NCI-H1930 (cell line): ENCODE measurements at regions not wholly inside any gene's neighbourhood (a gene's known extent, or its start where the extent isn't known, plus 50 kb on each side); places are given as distances from the start of the nearest gene placed in this dataset.
"Not testable (repeated sequence)": the region's sequence is repeated elsewhere in the genome, so short reads cannot be mapped to it uniquely, and the experiment has no call there.

Experiments
- DNase-seq, 2 experiments: peaks; one replicate each; lab custom pipeline; 2025; lab: John Stamatoyannopoulos, UW

DNA sequence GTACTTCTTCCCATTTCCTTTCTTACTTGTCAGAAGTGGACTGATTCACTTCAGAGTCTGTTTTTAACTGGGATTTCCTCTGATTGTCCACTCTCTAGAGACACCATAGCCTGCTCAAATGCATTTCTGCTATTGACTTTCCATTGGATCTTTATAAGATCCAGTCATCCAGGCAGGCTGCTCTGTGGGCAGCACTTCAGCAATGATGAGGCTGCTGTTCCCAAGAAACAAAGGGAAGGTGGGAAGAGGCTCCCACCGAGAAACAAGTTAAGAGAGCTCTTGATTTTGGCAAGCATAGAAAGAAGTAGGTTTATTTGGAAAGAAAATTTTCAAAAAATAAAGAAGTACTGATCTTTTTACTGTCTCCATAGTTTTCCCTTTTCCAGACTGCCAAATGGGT, 125.8 kb upstream of the STARD13 start:
- no peak for DNase-seq

DNA sequence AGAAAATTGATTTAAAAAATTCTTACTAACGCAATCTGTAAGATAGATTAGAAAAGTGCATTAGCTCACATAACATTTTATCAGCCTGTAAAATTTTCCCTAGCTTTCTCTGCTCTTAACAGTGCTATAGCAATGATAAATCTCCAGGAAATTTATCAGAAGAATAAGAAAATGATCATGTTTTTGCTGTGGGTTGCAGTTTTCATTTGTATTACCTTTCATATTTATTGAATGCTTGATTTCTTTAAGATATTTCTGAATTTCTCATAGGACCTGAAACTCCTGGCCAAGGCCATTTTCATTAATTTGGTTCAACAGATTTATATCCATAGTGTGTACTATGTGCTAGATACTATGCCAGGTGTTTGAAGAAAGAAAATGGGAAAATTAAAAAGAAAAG, 130.3 kb upstream of the STARD13 start:
- DNase-seq, result no peak

DNA sequence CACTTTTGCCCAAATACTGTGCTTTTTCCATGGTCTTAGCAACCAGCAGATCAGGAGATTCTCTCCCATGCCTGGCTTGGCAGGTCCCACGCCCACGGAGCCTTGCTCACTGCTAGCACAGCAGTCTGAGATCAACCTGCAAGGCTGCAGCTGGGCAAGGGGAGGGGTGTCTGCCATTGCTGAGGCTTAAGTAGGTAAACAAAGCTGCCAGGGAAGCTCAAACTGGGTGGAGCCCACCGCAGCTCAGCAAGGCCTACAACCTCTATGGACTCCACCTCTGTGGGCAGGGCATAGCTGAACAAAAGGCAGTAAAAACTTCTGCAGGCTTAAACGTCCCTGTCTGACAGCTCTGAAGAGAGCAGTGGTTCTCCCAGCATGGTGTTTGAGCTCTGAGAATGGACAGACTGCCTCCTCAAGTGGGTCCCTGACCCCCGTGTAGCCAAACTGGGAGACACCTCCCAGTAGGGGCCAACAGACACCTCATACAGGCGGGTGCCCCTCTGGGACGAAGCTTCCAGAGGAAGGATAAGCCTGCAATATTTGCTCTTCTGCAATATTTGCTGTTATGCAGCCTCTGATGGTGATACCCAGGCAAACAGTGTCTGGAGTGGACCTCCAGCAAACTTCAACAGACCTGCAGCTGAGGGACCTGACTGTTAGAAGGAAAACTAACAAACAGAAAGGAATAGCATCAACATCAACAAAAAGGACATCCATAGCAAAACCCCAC, 132.8 kb upstream of the STARD13 start:
- DNase-seq, result not testable (repeated sequence)

DNA sequence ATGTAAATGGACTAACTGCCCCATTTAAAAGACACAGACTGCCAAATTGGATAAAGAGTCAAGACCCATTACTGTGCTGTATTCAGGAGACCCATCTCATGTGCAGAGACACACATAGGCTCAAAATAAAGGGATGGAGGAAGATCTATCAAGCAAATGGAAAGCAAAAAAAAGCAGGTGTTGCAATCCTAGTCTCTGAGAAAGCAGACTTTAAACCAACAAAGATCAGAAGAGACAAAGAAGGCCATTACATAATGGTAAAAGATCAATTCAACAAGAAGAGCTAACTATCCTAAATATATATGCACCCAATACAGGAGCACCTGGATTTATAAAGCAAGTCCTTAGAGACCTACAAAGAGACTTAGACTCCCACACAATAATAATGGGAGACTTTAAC, 134.6 kb upstream of the STARD13 start:
- not testable (repeated sequence) for DNase-seq

DNA sequence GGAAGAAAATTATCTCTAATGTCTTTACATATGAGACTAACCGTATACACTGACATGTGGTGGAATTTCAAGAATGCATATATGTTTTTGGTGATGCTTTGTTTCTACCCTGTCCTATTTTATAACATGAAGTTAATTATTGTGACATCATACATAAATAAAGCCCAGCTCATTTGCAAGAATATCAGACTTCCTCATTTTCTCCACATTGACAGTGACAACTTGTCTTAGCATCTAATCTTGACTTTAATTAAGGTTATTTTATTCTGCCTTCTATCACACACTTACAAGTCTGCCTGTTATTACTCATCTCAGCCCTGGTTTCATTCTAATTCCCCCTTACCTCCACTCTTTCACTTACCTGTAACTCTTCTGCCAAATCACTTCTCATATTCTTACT, 140.6 kb upstream of the STARD13 start:
- no peak for DNase-seq

DNA sequence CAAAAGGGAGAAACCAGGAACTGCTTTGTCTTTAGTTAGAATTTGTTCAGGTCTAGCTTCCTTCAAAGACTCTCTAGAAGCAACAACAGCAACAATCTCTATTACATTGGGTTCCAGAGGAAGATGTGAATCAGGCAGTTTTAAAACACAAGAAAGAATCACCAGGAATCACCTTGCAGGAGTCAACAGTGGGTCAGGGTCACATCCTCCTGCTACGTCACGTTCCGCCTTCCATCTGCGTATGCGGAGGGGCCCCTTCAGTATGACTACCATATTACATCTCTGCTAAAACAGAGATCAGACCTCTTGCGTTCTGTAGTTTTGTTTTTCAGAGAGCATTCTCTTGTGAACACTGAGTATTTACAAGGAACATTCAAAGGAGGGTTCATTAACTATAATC, 147.8 kb upstream of the STARD13 start:
- DNase-seq, result no peak

DNA sequence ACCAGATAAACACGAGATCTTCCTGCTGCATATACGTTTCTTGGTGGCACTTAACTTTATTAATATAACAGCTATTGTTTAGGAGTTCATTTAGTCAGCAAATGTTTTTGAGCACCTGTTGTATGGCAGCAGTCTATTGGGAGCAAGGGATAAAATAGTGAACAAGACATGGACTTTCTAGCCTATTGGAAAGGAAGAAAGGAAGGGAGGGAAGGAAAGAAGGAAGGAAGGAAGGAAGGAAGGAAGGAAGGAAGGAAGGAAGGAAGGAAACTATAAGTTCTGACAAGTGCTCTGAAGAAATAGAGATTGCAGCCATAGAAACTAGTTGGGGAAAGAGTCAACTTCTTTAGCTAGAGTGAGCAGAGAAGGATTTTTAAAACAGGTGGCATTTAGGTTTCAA, 149.1 kb upstream of the STARD13 start:
- DNase-seq, result no peak

DNA sequence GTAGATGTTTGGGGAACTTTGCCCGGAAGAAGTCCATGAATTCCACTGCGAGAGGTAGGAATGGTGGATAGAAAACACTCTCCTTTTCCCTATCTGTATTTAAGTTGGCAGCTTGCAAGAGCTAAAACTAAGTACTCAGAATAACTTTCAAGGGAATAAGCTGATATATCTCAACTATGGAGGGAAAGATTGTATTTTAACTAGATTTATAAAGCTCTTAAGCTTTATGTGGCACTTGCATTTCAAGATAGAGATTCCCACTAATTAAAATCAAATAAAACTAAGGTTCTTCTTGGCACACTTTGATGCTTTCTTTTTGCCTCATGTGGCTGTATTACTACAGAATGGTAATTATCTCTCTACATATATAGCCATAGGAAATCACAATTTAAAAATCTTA, 149.7 kb upstream of the STARD13 start:
- DNase-seq, result no peak

DNA sequence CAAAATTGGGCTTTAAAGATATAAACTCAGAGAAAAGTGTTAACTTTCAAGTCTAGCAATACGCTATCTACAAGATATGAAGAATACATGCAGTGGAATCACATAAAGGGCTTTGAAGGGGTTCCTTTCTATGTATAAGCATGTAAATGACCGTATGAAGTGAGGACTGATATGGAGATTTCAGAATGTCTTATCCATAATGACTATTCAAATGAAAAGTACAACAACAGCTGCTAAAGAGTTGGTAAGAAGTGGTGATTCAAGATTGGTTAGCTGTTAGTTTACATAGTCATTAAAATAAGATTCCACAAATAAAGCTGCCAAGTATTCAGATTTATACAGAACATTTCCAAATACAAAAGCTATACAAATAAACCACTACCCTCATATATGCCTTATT, 153.4 kb upstream of the STARD13 start:
- DNase-seq, result no peak

DNA sequence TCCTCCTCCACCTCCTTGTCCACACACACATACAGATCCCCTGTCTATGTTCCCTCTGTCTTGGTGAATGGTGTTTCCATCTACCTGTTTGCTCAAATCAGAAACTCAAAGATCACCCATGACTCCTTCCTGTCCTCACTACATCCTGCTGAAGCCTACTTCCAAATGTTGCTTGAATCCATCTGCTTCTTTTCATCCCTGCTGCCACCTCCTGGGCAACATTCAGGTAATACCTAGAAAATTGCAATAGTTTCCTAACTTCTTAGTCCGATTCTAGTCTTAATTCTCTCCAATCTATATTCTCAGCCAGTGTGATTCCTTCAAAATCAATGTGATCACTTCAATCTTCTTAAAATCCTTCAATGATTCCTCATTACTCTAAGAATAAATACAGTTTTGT, 155.5 kb upstream of the STARD13 start:
- DNase-seq, result no peak

DNA sequence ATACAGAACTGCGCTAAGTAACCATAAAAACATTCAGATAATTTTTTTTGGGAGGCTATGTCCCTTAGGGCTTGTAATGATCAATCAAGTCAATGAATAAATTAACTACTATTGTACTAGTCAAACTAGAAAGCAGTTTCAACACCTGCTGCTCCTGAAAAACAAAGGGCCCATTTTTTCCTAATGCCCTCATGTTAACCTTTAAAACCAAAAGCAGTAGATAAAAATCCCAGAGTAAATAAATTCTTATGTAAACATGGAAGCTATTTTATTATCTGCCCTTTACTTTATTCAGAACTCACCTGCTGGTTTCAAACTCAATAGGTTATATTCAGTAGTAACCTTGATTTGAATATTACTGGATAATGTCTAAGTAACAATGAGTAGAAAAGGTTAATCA, 159.5 kb upstream of the STARD13 start:
- DNase-seq, result no peak

DNA sequence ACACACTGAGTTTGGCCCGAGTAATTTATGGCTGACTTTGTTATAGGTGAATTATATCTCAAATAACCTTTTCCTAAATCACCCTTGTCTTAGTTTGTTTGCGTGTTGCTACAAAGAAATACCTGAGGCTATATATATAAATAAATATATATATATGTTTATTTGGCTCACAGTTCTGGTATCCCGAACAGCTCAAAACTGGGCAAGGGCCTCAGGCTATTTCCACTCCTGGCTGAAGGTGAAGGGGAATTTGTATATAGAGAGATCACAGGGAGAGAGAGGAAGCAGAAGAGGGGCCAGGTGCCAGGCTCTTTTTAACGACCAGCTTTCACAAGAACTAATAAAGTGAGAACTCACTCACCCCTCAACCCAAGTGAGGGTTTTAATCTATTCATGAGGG, 159.9 kb upstream of the STARD13 start:
- DNase-seq, result no peak

DNA sequence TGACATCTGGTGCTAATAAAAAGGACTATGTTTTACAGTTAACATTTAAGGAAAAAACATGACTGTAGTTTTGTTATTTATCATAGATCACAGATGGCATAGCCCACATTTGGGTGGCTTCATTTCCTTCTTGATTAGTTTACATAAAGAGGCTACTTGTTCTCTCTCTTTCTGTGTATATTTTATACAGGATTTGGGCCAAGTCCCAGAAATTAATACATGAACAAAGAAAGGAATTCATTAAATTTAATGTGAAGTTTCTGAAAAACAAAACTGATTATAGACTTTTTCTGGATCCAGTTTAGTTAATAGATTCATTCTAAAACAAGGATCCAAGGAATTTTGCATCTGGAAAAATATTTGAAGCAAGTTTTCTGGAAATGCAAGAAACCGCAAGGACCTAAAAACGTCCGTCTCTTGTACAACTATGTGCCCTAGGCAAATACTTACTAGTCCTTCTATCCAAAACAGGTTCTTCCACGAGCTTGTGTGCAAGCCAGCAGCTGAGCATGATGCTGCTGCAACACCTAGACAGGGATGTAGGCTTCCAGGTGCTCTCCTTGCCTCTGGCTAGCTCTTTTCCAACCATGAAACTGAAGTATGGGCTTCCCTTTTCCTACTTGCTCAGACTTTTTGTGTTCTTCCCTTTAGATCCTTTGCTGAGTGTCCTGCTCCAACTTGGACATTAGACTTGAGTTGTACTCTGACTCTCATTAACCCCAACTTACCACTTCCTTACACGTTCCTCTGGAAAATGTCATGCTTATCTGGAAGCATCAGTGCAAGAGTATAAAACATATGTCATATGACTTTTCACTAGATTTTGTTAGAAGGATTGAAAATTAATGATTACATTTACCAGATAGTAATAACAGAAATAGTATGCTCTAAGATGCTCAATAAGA, 161.5 kb upstream of the STARD13 start:
- no peak for DNase-seq

DNA sequence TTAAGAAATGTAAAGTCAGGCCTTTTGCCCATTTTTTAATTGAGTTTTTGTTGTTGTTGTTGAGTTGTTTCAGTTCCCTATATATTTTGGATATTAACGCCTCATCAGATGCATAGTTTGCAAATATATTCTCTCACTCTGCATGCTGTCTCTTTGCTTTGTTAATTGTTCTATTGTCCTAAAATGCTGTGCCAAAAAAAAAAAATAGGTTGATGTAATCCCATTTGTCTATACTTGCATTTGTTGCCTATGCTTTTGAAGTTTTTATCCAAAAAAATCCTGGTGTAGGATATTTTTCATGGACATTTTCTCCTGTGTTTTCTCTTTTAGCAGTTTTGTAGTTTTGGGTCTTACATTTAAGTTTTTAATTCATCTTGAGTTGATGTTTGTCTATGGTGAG, 163.3 kb upstream of the STARD13 start:
- no peak for DNase-seq

DNA sequence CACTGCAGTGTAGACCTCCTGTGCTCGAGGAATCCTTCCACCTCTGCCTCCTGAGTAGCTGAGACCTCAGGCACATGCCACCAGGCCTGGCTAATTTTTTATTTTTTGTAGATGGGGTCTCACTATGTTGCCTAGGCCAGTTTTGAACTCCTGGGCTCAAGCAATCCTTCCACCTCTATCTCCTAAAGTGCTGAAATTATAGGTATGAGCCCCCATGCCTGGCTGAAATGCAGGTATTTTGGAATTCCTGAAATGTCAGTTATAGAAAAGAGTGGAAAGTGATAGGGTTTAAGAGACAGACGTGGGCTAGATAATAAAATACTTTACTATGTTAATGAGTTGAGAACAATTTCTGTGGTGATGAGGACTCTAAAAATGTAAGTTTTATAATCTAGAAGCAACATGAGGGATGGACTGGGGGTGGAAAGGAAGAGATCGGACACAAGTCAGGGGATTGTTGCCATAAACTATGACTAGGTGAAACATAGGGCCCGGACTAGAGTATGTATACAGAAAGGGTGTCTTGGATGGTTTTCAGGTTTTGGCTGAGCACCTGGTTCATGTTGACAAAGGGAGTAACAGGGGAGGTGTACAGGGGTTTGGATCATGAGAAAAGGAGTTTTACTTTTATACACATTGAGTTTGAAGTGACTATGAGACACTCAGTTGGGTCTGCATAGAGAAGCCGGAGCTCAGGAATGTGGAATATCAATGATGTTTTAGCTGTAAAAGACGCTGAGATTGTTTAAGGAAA, 165.6 kb upstream of the STARD13 start:
- no peak for DNase-seq

DNA sequence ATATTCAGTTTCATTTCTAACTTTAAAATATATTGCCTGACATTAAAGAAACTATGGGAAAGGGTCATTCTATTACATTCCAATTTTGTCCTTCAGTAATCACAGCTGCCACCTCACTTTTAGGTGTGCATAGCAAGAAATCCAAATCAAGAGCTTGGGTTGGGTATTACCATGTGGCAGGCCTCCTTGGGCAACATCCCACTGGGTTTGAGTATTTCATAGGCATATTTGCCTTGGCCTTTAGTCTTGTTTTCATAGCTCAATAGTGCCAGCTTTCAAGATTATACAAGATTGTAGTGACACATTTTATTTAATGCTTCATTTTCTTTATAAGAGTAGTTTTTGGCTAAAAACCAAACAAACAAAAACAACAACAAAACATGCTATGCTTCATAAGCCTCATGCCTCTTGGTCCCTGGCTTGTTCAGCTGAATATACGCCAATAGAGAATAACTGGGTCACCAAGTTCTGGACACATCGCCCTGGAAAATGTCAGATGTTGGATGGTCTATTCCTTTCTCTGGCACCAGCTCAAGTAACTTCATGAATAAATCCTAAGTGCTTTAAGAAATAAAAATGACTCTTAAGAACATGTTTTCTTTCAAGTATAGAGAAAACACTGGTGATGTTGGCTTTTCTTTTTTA, 167.4 kb upstream of the STARD13 start:
- DNase-seq, result no peak

DNA sequence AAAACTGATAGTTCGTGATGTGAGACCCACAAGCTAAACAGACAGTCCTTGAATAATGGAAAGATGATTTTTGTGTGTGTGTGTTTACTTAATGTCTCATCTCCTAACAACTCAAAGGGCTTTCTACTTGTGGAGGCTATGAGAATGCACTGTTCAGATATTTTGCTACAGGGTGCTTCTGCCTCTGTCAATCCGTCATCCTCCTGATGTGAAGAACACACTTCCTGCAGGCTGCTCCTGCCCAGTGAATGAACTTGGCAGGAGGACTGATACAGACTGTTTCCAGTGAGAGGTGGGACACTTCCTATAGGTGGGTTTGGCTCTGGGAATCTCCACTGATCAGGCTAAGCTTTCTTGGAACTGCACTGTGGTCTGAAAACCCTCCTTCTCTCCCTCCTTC, 168.4 kb upstream of the STARD13 start:
- DNase-seq, result no peak

DNA sequence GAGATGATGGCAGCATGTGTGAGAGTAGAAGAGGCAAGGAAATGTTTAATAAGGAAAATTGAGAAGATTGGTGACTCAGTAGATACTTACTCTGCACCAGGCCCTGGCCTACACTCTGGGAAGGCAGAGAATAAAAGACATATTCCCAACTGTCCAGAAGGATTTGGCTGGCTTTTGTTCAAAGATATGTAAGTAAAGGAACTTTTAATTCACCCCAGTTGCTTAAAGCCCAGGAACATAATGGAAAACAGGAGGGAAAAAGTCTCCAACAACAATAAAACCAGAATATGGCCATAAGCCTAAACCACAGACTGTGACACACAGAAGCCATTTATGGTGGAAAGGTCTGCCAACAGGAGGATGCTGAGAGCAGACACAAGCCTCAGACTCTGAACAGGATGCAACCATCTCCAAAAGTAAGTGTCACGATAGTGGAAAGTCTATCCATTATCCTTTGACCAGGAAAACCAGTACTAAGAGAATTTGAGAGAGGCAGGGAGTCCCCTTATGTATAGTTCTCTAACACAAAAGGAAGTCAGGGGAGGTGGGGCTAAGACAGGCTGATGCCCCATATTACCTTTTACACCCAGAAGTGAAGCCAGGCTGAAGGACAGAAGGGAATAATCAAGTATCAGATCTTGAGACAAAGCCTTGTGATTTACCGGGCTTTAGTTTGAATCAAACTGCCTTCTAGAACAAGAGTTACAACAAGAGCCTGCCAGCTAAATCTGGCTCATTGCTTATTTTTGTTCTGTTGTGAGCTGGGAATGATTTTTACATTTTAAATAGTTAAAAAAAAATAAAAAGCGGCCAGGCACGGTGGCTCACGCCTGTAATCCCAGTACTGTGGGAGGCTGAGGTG, 169.5 kb upstream of the STARD13 start:
- no peak for DNase-seq

DNA sequence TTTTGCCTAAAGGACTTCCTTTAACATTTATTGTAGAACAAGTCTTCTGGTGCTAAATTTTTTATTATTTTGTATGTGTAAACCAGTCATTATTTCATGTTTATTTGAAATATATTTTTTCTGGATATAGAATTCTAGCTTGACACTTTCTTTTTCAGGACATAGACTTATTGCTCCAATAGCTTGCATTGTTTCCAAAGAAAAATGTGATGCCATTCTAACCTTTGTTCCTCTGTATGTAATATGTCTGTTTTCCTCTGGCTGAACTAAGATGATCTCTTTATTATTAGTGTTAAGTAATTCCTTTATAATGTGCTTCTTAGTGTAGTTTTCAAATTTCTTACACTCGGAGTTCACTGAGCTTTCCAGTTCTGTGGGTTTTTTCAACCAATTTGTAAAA, 174.1 kb upstream of the STARD13 start:
- no peak for DNase-seq

DNA sequence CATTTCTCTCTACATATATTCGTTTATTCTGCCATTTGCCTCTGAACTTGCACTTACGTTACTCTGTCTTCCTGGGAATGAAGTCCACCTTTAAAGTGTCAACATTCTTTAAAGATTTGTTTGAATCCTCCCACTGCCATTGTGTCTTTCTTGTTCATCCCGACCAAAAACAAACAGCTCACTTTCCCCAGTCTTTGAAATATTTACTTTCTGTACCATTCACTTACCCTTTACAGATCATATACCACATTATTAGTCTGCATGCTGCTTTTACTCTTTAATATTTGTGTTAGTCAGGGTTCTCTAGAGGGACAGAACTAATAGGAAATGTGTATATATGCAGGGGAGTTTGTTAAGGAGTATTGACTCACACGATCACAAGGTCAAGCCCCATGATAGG, 176.6 kb upstream of the STARD13 start:
- no peak for DNase-seq

DNA sequence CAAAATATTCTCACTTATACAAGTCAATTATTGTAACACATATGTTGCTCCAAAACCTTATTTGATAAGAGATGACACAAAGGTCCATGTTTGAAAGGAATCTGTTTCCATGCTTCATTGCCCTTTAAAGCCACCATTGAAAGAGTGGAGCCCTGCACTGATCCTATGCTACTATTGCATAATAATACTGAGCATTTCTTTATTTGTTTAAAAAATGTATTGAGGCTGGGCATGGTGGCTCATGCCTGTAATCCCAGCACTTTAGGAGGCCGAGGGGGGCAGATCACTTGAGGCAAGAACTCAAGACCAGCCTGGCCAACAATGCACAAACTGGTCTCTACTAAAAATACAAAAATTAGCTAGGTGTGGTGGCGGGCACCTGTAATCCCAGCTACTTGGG, 178.8 kb upstream of the STARD13 start:
- DNase-seq, result no peak
